GM12878 (cell line): ENCODE measurements at regions not wholly inside any gene's neighbourhood (a gene's known extent, or its start where the extent isn't known, plus 50 kb on each side); places are given as distances from the start of the nearest gene placed in this dataset.

Source experiments
- ATAC-seq: fragments of 200-7000 bp; cut with Tn5 transposase; 3 replicates; pipeline ENCODE4 v1.9.1; 2020; ENCODE audit warnings: mild to moderate bottlenecking, moderate library complexity
- BruUV-seq: library from RNA; stranded (reverse); fragments of 400-500 nt; replicated peaks from 2 replicates; lab custom pipeline; 2021; lab: Mats Ljungman, UMichigan
- CTCF ChIA-PET: fragments of 300-600 bp; sonication (Branson Sonifier 250); formaldehyde crosslinking; extraction: SDS; loops from one replicate; lab custom pipeline; 2021; ENCODE audit warnings: inconsistent platforms; lab: Yijun Ruan, JAX
- POLR2A ChIA-PET: fragments of 350-600 bp; formaldehyde crosslinking; extraction: SDS; loops from one replicate; lab custom pipeline; 2021; ENCODE audit warnings: inconsistent platforms; lab: Charles Lee
- RAD21 ChIA-PET: fragments of 300-600 bp; sonication (Branson Sonifier 250); formaldehyde crosslinking; loops from one replicate; lab custom pipeline; 2023; ENCODE audit warnings: antibody characterized with exemption; ENCODE audit not compliant: unreplicated experiment; lab: Charles Lee
- SMC1A ChIA-PET: fragments of 300-600 bp; sonication (Branson Sonifier 250); formaldehyde crosslinking; loops from one replicate; lab custom pipeline; 2023; ENCODE audit not compliant: unreplicated experiment, uncharacterized antibody; lab: Charles Lee
- DNase-seq: peaks from one replicate; pipeline ENCODE4 v3.0.0-alpha.2; 2011; ENCODE audit warnings: low read depth, low spot score
- FAIRE-seq: peaks from 3 replicates; lab custom pipeline; 2011; peaks lifted over from hg19 to GRCh38; lab: Jason Lieb, UNC
- H2AFZ ChIP-seq: 2 replicates; pipeline ENCODE4 v1.6.0; 2011; ENCODE audit warnings: low read depth, low read length, control low read depth; ENCODE audit not compliant: control insufficient read depth
- H3K27ac ChIP-seq: 2 replicates; pipeline ENCODE4 v1.5.1; 2011; ENCODE audit warnings: control low read depth; ENCODE audit not compliant: control insufficient read depth, insufficient read depth
- H3K27me3 ChIP-seq, 2 experiments: replicated peaks in 1 of 2; 2 replicates each; pipeline versions ENCODE4 v1.6.0 to v1.6.1; 2011; ENCODE audit warnings: low read length in 1 of 2; ENCODE audit not compliant: control insufficient read depth in 2 of 2, insufficient read depth in 2 of 2
- H3K36me3 ChIP-seq, 2 experiments: 2 replicates each; pipeline ENCODE4 v1.5.1; 2011; ENCODE audit warnings: low read length in 1 of 2; ENCODE audit not compliant: control insufficient read depth in 2 of 2, insufficient read depth in 2 of 2
- H3K4me1 ChIP-seq: 2 replicates; pipeline ENCODE4 v1.6.1; 2011; ENCODE audit warnings: mild to moderate bottlenecking, low read length, moderate library complexity, mixed read lengths; ENCODE audit not compliant: control insufficient read depth, insufficient read depth
- H3K4me2 ChIP-seq: 2 replicates; pipeline ENCODE4 v1.6.0; 2011; ENCODE audit warnings: control low read depth; ENCODE audit not compliant: control insufficient read depth, insufficient read depth
- H3K4me3 ChIP-seq: fragments of 200-600 bp; sonication (generic); 2 replicates; pipeline ENCODE4 v1.5.1; 2016
- H3K79me2 ChIP-seq: 2 replicates; pipeline ENCODE4 v1.6.0; 2011; ENCODE audit warnings: low read length; ENCODE audit not compliant: control insufficient read depth, insufficient read depth
- H3K9ac ChIP-seq: 2 replicates; pipeline ENCODE4 v1.8.0; 2011; ENCODE audit warnings: low read length, control low read depth, mixed read lengths; ENCODE audit not compliant: control insufficient read depth, insufficient read depth
- H3K9me3 ChIP-seq: replicated peaks from 3 replicates; pipeline ENCODE4 v1.5.1; 2011; ENCODE audit warnings: mild to moderate bottlenecking, low read length; ENCODE audit not compliant: control insufficient read depth, insufficient read depth
- H4K20me1 ChIP-seq: 2 replicates; pipeline ENCODE4 v1.6.0; 2011; ENCODE audit not compliant: control insufficient read depth, insufficient read depth
- CBFB ChIP-seq: IDR thresholded peaks from 2 replicates; pipeline ENCODE4 v1.6.1; 2016; ENCODE audit warnings: antibody characterized with exemption, low read depth
- CBX5 ChIP-seq: sonication (generic); IDR thresholded peaks from 2 replicates; pipeline ENCODE4 v1.6.1; 2016; ENCODE audit warnings: low read depth, moderate library complexity, mild to moderate bottlenecking, inconsistent platforms
- KLF5 ChIP-seq: fragments of 450-650 bp; IDR thresholded peaks from 2 replicates; pipeline ENCODE4 v1.6.1; 2014; ENCODE audit warnings: mild to moderate bottlenecking; ENCODE audit not compliant: partially characterized antibody
- MTA2 ChIP-seq: fragments of 450-650 bp; IDR thresholded peaks from 2 replicates; pipeline ENCODE4 v1.6.1; 2016; ENCODE audit warnings: low read depth, mild to moderate bottlenecking, moderate library complexity
- NR2C1 ChIP-seq: fragments of 450-650 bp; IDR thresholded peaks from 2 replicates; pipeline ENCODE4 v1.6.1; 2017; ENCODE audit warnings: antibody characterized with exemption, mild to moderate bottlenecking, moderate library complexity
- PAX5 ChIP-seq: IDR thresholded peaks from 2 replicates; pipeline ENCODE4 v1.6.1; 2011; ENCODE audit warnings: low read depth, low read length, borderline replicate concordance
- SIN3A ChIP-seq: IDR thresholded peaks from 2 replicates; pipeline ENCODE4 v1.6.1; 2012; ENCODE audit warnings: low read depth, low read length, improper control_type of control experiment
- SIX5 ChIP-seq: IDR thresholded peaks from 2 replicates; pipeline ENCODE4 v1.6.1; 2011; ENCODE audit warnings: mild to moderate bottlenecking, low read depth, low read length, moderate library complexity; ENCODE audit not compliant: severe bottlenecking
- SMAD1 ChIP-seq: fragments of 450-650 bp; IDR thresholded peaks from 2 replicates; pipeline ENCODE4 v1.6.1; 2018; ENCODE audit warnings: mild to moderate bottlenecking, low read depth; ENCODE audit not compliant: partially characterized antibody
- SMARCA5 ChIP-seq: fragments of 450-650 bp; IDR thresholded peaks from 2 replicates; pipeline ENCODE4 v1.6.1; 2017; ENCODE audit warnings: mild to moderate bottlenecking
- SMC3 ChIP-seq: IDR thresholded peaks from 2 replicates; pipeline ENCODE4 v1.6.1; 2011; ENCODE audit warnings: low read length, improper control_type of control experiment, borderline replicate concordance
- ZNF384 ChIP-seq: IDR thresholded peaks from 2 replicates; pipeline ENCODE4 v1.6.1; 2012; ENCODE audit warnings: low read depth, mild to moderate bottlenecking, low read length, improper control_type of control experiment, borderline replicate concordance
- WGBS: methylation state at CpG from one replicate; pipeline ENCODE4 v1.1.6; 2016; ENCODE audit warnings: low lambda C conversion rate; ENCODE audit not compliant: insufficient replicate concordance, insufficient coverage; ENCODE audit errors: missing lambda C conversion rate; 5-methylcytosine and 5-hydroxymethylcytosine counted together
- in situ Hi-C: fragments of 300-500 bp; cut with MboI; formaldehyde crosslinking; loops from 9 replicates; pipeline ENCODE4 v1.14.3; 2018; ENCODE audit warnings: mixed read lengths
- intact Hi-C: fragments of 100-400 bp; cut with micrococcal nuclease; formaldehyde crosslinking; loops from one replicate; pipeline ENCODE4 v1.14.2; 2022; ENCODE audit not compliant: unreplicated experiment
- TF ChIP-seq, protein P1 (sequence below): fragments of 450-650 bp; conservative IDR thresholded peaks from 2 replicates; pipeline ENCODE4 v1.6.1; 2017; ENCODE audit warnings: mild to moderate bottlenecking, moderate library complexity
- TF ChIP-seq, protein P2 (sequence below): fragments of 450-650 bp; IDR thresholded peaks from 2 replicates; pipeline ENCODE4 v1.6.1; 2014; ENCODE audit warnings: mild to moderate bottlenecking

DNA sequence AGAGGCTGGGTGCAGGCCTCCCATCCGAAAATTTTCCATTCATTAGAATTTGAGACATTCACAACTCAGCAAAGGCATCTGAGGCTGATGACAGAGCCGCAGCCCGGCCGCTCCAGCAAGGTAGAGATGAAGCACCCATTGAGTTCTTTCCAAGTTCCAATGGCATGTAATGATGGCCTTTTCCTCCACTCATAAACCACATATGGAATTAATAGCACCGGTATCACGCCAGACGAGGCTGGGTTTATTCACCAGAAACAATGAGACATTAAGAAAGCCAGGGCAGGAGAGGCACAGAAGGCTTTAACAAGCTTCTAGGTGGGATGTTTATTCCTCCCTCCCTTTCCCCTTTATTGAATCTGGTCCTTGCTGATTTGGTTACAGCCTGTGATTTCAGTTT, 534.4 kb downstream of the MN1 start (continued):
- TF ChIP-seq ZNF384 (no peak), SMAD1 (no peak), NR2C1 (no peak), KLF5 (no peak), CBX5 (no peak), SMARCA5 (no peak), CBFB (no peak), SMC3 (no peak)
- TF ChIP-seq, protein P1, sequence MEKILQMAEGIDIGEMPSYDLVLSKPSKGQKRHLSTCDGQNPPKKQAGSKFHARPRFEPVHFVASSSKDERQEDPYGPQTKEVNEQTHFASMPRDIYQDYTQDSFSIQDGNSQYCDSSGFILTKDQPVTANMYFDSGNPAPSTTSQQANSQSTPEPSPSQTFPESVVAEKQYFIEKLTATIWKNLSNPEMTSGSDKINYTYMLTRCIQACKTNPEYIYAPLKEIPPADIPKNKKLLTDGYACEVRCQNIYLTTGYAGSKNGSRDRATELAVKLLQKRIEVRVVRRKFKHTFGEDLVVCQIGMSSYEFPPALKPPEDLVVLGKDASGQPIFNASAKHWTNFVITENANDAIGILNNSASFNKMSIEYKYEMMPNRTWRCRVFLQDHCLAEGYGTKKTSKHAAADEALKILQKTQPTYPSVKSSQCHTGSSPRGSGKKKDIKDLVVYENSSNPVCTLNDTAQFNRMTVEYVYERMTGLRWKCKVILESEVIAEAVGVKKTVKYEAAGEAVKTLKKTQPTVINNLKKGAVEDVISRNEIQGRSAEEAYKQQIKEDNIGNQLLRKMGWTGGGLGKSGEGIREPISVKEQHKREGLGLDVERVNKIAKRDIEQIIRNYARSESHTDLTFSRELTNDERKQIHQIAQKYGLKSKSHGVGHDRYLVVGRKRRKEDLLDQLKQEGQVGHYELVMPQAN: no peak

DNA sequence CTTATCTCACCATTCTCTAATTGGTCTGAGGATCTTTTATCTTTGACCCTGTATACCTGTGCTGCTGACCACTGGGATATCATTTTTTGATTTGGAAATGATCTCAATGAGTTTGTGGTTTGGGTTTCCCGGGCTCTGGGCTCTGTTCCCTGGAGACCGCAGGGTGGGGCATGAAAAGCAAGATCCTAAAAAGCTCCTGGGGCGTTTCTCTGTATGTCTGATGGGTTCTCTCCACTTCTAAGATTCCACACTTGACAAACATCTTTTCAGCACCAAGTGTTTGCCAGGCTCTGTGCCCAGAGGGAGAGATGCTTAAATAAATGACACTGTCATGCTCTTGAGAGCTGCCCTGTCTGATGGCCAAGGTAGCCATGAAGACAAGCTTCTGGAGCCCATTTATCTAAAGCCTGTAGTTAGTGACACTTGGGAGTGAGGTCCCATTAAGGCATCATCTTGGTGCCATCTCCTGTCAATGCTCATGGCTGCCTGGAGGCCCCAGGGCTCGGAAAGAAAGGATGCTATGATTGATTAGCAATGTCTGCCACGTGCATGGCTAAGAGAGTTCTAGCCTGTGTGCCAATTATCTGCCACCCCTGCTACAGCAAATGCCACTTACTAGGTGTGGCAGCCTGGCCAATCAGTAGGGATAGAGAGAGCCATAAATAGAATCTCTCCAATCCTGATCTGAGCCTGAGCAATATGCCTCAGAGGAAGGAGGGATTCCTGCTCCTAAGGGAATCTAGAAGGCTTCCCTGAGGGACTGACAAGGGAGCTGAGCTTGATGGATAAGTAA, 531.6 kb downstream of the MN1 start:
- SMC1A ChIA-PET: no interaction called here
- no peak for ATAC-seq
- CTCF ChIA-PET: interaction anchor here (0.6 kb wide), 1 partner anchor 1932 kb away, joined by 3 read pairs; no protein-coding TSS in a partner anchor
- H3K4me1 ChIP-seq: no peaks in the 10 kb centered on the region
- intact Hi-C loops: no loop called here
- H2AFZ ChIP-seq: no peak overlapping the region
- no peak overlapping the region for H3K4me3 ChIP-seq
- 2% methylated on average over 5 of the region's 5 CpGs for WGBS
- no peaks in the 10 kb centered on the region for H3K27me3 ChIP-seq
- no peaks in the 10 kb centered on the region; the same call in 2 of the 3 replicates for H3K9me3 ChIP-seq
- in situ Hi-C loops: no loop called here
- H3K9ac ChIP-seq: no peak overlapping the region
- POLR2A ChIA-PET: no interaction called here
- RAD21 ChIA-PET: no interaction called here
- H4K20me1 ChIP-seq: no peaks in the 10 kb centered on the region
- FAIRE-seq: no peak
- no TSS peak for BruUV-seq
- H3K4me2 ChIP-seq: no peak overlapping the region
- no peaks in the 10 kb centered on the region for H3K36me3 ChIP-seq
- no peak for DNase-seq
- TF ChIP-seq SIN3A (no peak), SIX5 (no peak), PAX5 (no peak), MTA2 (no peak)
- TF ChIP-seq, protein P2, sequence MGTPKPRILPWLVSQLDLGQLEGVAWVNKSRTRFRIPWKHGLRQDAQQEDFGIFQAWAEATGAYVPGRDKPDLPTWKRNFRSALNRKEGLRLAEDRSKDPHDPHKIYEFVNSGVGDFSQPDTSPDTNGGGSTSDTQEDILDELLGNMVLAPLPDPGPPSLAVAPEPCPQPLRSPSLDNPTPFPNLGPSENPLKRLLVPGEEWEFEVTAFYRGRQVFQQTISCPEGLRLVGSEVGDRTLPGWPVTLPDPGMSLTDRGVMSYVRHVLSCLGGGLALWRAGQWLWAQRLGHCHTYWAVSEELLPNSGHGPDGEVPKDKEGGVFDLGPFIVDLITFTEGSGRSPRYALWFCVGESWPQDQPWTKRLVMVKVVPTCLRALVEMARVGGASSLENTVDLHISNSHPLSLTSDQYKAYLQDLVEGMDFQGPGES: no peak
- no peaks in the 10 kb centered on the region for H3K79me2 ChIP-seq
- H3K27ac ChIP-seq: no peak overlapping the region
